ENCODE measurements at regions not wholly inside any gene's neighbourhood (a gene's known extent, or its start where the extent isn't known, plus 50 kb on each side); places are given as distances from the start of the nearest gene placed in this dataset.

DNA sequence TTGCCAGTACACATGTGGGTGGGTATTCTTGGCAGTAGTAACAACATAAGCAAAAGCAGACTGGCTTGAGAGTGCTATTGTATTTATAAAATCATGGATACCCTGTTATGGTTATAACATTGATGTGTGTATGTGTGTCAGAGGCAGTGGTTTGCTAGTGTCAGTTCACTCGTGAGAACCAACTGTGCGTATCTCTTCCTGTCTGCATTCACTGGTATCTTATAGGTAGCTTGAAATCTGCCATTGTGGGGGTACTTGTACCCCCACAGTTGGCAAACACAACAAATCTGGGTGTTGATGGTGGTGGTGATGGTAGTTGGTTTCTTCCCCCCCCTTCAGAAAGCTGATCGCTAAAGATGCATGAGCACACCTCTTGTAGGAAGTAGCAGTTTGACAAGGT lies 355.8 kb upstream of the SATB1 start:
- Histone ChIP-seq H3K36me3 (no peaks in the 10 kb centered on the region), H3K9me3 (no peaks in the 10 kb centered on the region), H3K4me1 (no peaks in the 10 kb centered on the region), H3K27me3 (no peaks in the 10 kb centered on the region), H3K4me3 (no peak overlapping the region), H3K27ac (no peak overlapping the region)
- intact Hi-C loops (cut with DNase I) = no loop called here
- DNase-seq = no peak
- 70 to 89% methylated on average over 3 of the region's 3 CpGs for whole genome bisulfite sequencing, 2 donors
- no peak for TF ChIP-seq POLR2AphosphoS5 (IDR thresholded peaks at IDR 0.05)
- TF ChIP-seq EP300 (IDR thresholded peaks at IDR 0.05) = no peak
- no peak for TF ChIP-seq CTCF (IDR thresholded peaks at IDR 0.05)
- no peak for TF ChIP-seq POLR2A (IDR thresholded peaks at IDR 0.05)

DNA sequence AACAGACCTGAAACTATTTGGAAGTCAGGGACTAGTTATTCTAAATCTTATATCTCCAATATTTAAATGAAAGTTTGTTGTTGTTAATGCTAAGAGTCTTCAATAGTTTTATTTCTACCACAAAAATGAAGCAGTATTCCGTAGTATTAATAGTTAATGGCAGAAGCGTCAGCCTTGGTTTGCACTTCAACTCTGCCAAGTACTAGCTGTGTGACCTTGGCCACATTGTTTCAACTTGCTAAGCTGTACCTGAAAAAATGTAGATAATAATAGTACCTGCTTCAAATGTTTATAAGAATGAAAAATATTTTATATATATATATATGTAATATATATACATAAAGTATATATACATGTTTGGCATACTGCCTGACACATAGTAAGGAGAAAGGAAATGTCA lies 354.6 kb upstream of the SATB1 start:
- WGBS, 2 donors = 95 to 98% methylated on average over 2 of the region's 2 CpGs
- H3K4me1 ChIP-seq = no peaks in the 10 kb centered on the region
- intact Hi-C loops (cut with DNase I) = no loop called here
- no peaks in the 10 kb centered on the region for H3K36me3 ChIP-seq
- no peak overlapping the region for H3K4me3 ChIP-seq
- no peaks in the 10 kb centered on the region for H3K9me3 ChIP-seq
- no peaks in the 10 kb centered on the region for H3K27me3 ChIP-seq
- H3K27ac ChIP-seq = no peak overlapping the region
- no peak for DNase-seq
- TF ChIP-seq EP300 (IDR thresholded peaks at IDR 0.05) (no peak), POLR2A (IDR thresholded peaks at IDR 0.05) (no peak), CTCF (IDR thresholded peaks at IDR 0.05) (no peak), POLR2AphosphoS5 (IDR thresholded peaks at IDR 0.05) (no peak)

GRCh38 chr3:18778598-18778997 lies 353.5 kb upstream of the SATB1 start:
- no peaks in the 10 kb centered on the region for H3K9me3 ChIP-seq
- TF ChIP-seq EP300 (IDR thresholded peaks at IDR 0.05) (no peak), CTCF (IDR thresholded peaks at IDR 0.05) (no peak), POLR2AphosphoS5 (IDR thresholded peaks at IDR 0.05) (no peak), POLR2A (IDR thresholded peaks at IDR 0.05) (no peak)
- no peaks in the 10 kb centered on the region for H3K27me3 ChIP-seq
- H3K4me3 ChIP-seq = no peak overlapping the region
- DNase-seq = no peak
- H3K27ac ChIP-seq = no peak overlapping the region
- 41 to 64% methylated on average over 2 of the region's 2 CpGs for WGBS, 2 donors
- H3K36me3 ChIP-seq = no peaks in the 10 kb centered on the region
- no peaks in the 10 kb centered on the region for H3K4me1 ChIP-seq
- intact Hi-C loops (cut with DNase I) = no loop called here

DNA sequence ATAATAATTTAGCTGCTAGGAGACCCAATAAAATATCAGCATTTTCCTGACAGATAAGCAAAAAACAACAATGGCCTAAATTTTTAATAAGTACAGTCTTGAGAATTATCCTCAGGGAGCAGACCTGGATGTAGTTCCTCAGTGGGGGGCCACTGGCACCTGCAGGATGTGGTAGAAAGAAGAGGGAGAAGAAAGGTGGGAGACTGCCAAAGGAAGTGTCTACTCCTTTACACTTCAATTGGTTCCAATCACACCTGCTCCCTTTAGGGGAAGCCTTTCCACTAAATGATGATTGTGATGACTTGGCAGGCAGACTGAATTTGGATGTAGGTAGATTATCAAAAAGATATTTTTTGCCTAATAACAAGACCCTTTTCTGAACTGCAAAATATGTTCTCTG lies 353.0 kb upstream of the SATB1 start:
- H3K4me1 ChIP-seq = no peaks in the 10 kb centered on the region
- no peak for TF ChIP-seq POLR2AphosphoS5 (IDR thresholded peaks at IDR 0.05)
- TF ChIP-seq EP300 (IDR thresholded peaks at IDR 0.05) = no peak
- no peak overlapping the region for H3K27ac ChIP-seq
- DNase-seq = no peak
- intact Hi-C loops (cut with DNase I) = no loop called here
- H3K27me3 ChIP-seq = no peaks in the 10 kb centered on the region
- no peaks in the 10 kb centered on the region for H3K36me3 ChIP-seq
- H3K9me3 ChIP-seq = no peaks in the 10 kb centered on the region
- no peak overlapping the region for H3K4me3 ChIP-seq

DNA sequence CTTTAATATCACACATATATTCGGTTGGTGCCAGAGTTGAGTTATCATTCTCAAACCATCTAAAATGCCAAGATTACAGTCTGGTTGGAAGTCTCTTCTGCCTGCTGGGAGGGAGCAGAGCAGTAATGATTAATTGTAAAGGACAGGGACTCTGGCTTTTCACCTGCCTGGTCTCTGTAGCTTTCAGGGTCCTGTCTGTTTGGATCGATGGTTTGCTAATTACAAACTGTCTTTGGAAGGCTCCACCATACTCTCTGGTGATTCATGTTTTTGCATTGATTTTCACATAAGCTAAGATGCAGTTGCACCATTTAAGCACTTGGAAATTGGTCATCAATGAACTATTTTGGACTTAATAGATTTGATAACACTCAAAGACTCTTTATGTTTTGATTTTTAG lies 350.4 kb upstream of the SATB1 start:
- no peak for DNase-seq
- Histone ChIP-seq H3K9me3 (no peaks in the 10 kb centered on the region), H3K27ac (no peak overlapping the region), H3K27me3 (no peaks in the 10 kb centered on the region), H3K4me1 (no peaks in the 10 kb centered on the region), H3K36me3 (no peaks in the 10 kb centered on the region), H3K4me3 (no peak overlapping the region)
- WGBS, 2 donors = 94 to 95% methylated on average over 2 of the region's 2 CpGs
- TF ChIP-seq EP300 (IDR thresholded peaks at IDR 0.05) (no peak), POLR2A (IDR thresholded peaks at IDR 0.05) (no peak), POLR2AphosphoS5 (IDR thresholded peaks at IDR 0.05) (no peak), CTCF (IDR thresholded peaks at IDR 0.05) (no peak)
- intact Hi-C loops (cut with DNase I) = no loop called here

All from sigmoid colon (tissue), 6 donors.